ENCODE measurements at regions not wholly inside any gene's neighbourhood (a gene's known extent, or its start where the extent isn't known, plus 50 kb on each side); places are given as distances from the start of the nearest gene placed in this dataset.

GRCh38 chr6:123712831-123713230, 76.1 kb upstream of the TRDN start:
- no peak overlapping the region for H3K27ac Mint-ChIP-seq
- H2BK120ac ChIP-seq (ENCODE audit: low read depth, low read length, poor library complexity, severe bottlenecking) = no peak overlapping the region
- H2BK12ac ChIP-seq (ENCODE audit: insufficient read length, low read depth, low read length) = no peak overlapping the region
- no peaks in the 10 kb centered on the region for H4K20me1 ChIP-seq (ENCODE audit: control insufficient read depth, insufficient read depth, insufficient read length)
- no peak overlapping the region for H2BK20ac ChIP-seq (ENCODE audit: low read depth, low read length, poor library complexity, severe bottlenecking)
- no peaks in the 10 kb centered on the region for H3K9me3 Mint-ChIP-seq
- no CpG with 5 or more reads among the region's 3 CpGs for WGBS (ENCODE audit: extremely low coverage, insufficient read length, low lambda C conversion rate)
- H2AFZ ChIP-seq (ENCODE audit: low read length) = no peak overlapping the region
- H3K56ac ChIP-seq (ENCODE audit: insufficient read length, low read depth, low read length) = no peak overlapping the region
- no peak overlapping the region for H2AK5ac ChIP-seq (ENCODE audit: insufficient read length, low read length)
- H3K27me3 Mint-ChIP-seq (ENCODE audit: low read depth) = no peaks in the 10 kb centered on the region
- TF ChIP-seq CTCF (conservative IDR thresholded peaks at IDR 0.05) = no peak
- H3K9me3 ChIP-seq (ENCODE audit: control insufficient read depth, low read depth, low read length) = no peaks in the 10 kb centered on the region
- no peak overlapping the region for H3K4ac ChIP-seq (ENCODE audit: low read depth, low read length)
- no peak overlapping the region for H2BK15ac ChIP-seq (ENCODE audit: low read depth, low read length)
- H3K4me1 Mint-ChIP-seq = peaks cover 0 to 2% of the 10 kb centered on the region in 2 experiments; a peak in 1 of 4 replicates
- no peak overlapping the region for H3K9ac ChIP-seq (ENCODE audit: extremely low read depth, insufficient read length, low read length)
- H2BK5ac ChIP-seq (ENCODE audit: insufficient read length, low read length) = no peak overlapping the region
- no peak overlapping the region for H3K18ac ChIP-seq (ENCODE audit: insufficient read length, low read depth, low read length)
- no peaks in the 10 kb centered on the region for H3K36me3 Mint-ChIP-seq (ENCODE audit: insufficient read depth in 1 of 3, low read depth in 3 of 3)
- no peak overlapping the region for H3K4me2 ChIP-seq (ENCODE audit: insufficient read depth, insufficient read length, low read length)
- no peak overlapping the region for H3K14ac ChIP-seq (ENCODE audit: insufficient read depth, low read length)
- no peaks in the 10 kb centered on the region for H3K79me2 ChIP-seq (ENCODE audit: insufficient read depth, low read length)
- H3T11ph ChIP-seq (ENCODE audit: low read length) = no peak overlapping the region
- no peak overlapping the region for H4K5ac ChIP-seq (ENCODE audit: insufficient read length, low read depth, low read length)
- H4K91ac ChIP-seq (ENCODE audit: insufficient read length, low read depth, low read length) = no peak overlapping the region
- H3K4me3 Mint-ChIP-seq = no peak overlapping the region
- no peak overlapping the region for H3K27ac ChIP-seq (ENCODE audit: insufficient read length, low read depth, low read length)
- H3K79me1 ChIP-seq (ENCODE audit: insufficient read depth, low read depth, low read length, poor library complexity, severe bottlenecking) = no peaks in the 10 kb centered on the region
- H3K4me1 ChIP-seq (ENCODE audit: insufficient read depth, low read length) = no peaks in the 10 kb centered on the region
- H3K27me3 ChIP-seq (ENCODE audit: insufficient read depth, low read length) = no peaks in the 10 kb centered on the region
- H4K8ac ChIP-seq (replicated peaks; ENCODE audit: insufficient read length, low read depth, low read length) = no peak overlapping the region
- no peak overlapping the region for H3K23ac ChIP-seq (ENCODE audit: insufficient read length, low read depth, low read length)
- no peak for DNase-seq
- no peaks in the 10 kb centered on the region for H3K23me2 ChIP-seq (ENCODE audit: insufficient read length, low read depth, low read length, poor library complexity, severe bottlenecking)
